HG02798 (cell line): ENCODE measurements at regions not wholly inside any gene's neighbourhood (a gene's known extent, or its start where the extent isn't known, plus 50 kb on each side); places are given as distances from the start of the nearest gene placed in this dataset.

Source experiments
- ATAC-seq: cut with Tn5 transposase; IDR thresholded peaks from one replicate; pipeline ENCODE4 v1.9.1; 2021; ENCODE audit warnings: mild to moderate bottlenecking; ENCODE audit not compliant: unreplicated experiment, poor library complexity

GRCh38 chrX:134718105-134718965 is 60.1 kb upstream of the PLAC1 start:
- no peak for ATAC-seq

GRCh38 chrX:134717698-134718097 is 59.4 kb upstream of the PLAC1 start:
- ATAC-seq: no peak

DNA sequence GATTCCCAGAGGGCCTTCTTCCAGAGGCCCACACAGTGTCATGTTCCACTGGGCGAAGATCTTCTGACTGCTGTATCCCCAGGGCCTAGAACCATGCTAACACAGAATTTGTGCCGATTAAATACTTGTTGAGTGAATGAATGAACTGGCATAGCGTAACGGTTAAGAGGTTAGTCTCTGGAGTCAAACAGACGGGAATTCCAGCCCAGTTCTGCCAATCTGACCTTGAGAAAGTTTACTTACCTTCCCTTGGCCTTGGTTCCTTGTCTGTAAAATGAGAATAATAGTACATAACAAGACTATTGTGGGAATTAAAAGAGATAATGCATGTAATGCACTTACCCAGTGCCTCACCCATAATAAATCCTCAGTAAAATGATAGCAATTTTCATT is 58.3 kb upstream of the PLAC1 start:
- ATAC-seq: no peak

DNA sequence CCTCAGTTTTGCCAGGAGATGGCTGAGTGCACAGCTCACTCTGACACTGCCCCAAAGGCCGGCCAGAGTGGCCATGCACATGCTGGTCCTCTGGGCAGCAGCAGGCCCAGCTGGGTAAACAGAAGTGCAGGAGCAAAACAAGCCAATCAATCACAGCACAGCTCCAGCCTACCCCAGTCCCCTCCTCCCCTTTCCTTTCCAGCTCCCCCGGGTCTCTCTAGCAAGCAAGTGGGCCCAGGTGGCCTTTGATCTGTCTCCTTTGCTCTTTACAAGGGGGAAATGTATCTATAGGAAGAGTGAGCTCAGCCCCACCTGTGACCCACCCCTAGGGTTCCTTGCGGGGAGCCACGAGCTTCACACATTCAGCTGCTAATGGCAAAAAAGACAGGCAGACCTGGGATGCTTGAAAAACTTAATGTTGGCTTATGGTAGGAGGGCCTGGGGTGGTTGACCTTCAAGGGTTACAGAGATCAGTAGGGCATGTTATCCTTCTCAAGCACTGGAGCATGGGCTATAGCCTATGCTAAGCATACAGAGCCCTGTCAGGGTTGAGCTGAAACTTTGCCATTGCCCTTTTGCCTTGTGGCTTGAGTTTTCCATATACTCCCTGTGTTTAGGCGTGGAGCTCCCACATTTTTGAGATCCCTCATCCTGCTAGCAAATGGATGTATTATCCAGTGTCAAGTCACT is 57.8 kb upstream of the PLAC1 start:
- no peak for ATAC-seq

DNA sequence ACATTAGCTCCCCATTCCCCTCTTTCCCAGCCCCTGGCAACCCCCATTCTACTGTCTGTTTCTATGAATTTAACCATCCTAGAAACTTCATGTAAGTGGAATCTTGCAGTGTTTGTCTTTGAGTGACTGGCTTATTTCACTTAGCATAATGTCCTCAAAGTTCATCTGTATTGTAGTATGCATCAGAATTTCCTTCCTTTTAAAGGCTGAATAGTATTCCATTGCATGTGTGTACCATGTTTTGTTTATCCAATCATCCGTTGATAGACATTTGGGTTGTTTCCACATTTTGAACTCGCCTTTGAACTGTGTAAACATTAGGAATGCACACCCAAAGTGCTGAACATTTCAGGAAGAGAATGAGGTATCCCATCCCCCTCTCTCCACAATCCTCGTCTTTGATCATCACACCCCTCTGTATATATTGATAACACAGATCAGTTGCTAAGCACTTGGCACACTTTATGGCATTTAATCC is 56.4 kb upstream of the PLAC1 start:
- ATAC-seq: no peak

- ATAC-seq: no peak
These were observed 55.4 kb upstream of the PLAC1 start for GRCh38 chrX:134713618-134714107.

GRCh38 chrX:134712272-134712671 is 54.0 kb upstream of the PLAC1 start:
- no peak for ATAC-seq

- no peak for ATAC-seq
These were observed 53.1 kb upstream of the PLAC1 start for GRCh38 chrX:134711135-134711921.
